Stimulated activated naive B cell treated with anti-CD40 and anti-IgM and Interleukin-4, amounts not matched to agents 10 μg/mL and 1 μg/mL and 100 μg/mL, for 72 hours (primary cell): ENCODE measurements at regions not wholly inside any gene's neighbourhood (a gene's known extent, or its start where the extent isn't known, plus 50 kb on each side); places are given as distances from the start of the nearest gene placed in this dataset.

Experiments
- ATAC-seq, 2 donors: fragments of 150-1000 bp; cut with Tn5 transposase; replicated peaks; 2 replicates each; pipeline ENCODE4 v1.10.0; 2021; ENCODE audit warnings: moderate library complexity in 1 of 2
- DNase-seq: peaks from one replicate; pipeline ENCODE4 v3.0.0; 2021
- H3K27ac Mint-ChIP-seq: one replicate; pipeline ENCODE4 v1.8.0; 2022; ENCODE audit warnings: mild to moderate bottlenecking, mixed read lengths
- H3K27me3 Mint-ChIP-seq, 2 donors: one replicate each; pipeline ENCODE4 v1.8.0; 2022; ENCODE audit warnings: mixed read lengths in 2 of 2
- H3K36me3 Mint-ChIP-seq, 2 donors: one replicate each; pipeline ENCODE4 v1.8.0; 2022; ENCODE audit warnings: mixed read lengths in 2 of 2, mild to moderate bottlenecking in 1 of 2
- H3K4me1 Mint-ChIP-seq, 2 donors: one replicate each; pipeline ENCODE4 v1.8.0; 2022; ENCODE audit warnings: mixed read lengths in 2 of 2, mild to moderate bottlenecking in 1 of 2
- H3K4me3 Mint-ChIP-seq, 2 donors: one replicate each; pipeline ENCODE4 v1.8.0; 2022; ENCODE audit warnings: mild to moderate bottlenecking in 2 of 2, mixed read lengths in 2 of 2, moderate library complexity in 1 of 2
- H3K9me3 Mint-ChIP-seq, 2 donors: one replicate each; pipeline ENCODE4 v1.8.0; 2022; ENCODE audit warnings: mixed read lengths in 2 of 2, mild to moderate bottlenecking in 1 of 2

DNA sequence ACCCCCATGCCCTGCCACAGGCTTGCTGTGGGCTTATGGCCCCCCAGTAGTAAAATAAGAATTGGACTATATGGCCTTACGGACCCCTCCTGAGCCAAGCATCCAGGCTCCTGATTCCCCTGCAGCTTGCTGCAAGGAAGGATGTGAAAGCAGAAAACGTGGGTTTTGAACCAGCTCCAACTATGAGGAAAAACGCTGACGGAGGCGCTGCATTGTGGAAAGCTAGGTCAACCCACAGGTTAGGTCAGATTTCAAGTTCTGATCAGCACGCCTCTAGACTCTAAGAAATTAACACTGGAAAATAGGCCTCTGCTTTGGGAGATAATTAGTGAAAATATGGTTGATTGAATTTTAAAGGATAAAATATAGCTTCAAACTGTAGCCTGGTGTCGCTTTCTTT is 195.4 kb upstream of the HES1 start:
- ATAC-seq: no peak

DNA sequence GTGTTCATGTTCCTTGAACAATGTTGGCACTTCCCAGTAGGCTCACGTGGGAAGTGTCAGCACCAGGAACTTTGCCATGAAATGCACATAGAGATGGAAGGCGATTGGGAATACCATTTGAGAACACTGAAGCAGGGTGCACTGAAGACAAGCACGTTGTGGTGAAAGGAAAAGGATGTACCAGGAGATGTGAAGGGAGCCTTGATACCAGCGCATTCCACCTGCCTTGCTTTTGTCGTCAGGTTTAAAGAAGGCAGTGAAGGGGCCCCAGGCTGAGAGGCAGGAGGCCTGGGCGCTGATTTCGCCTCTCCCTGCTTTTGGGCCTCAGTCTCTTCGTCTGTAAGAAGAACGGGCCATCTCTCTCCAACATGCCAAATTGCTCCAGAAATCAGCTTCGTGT is 194.5 kb upstream of the HES1 start:
- Mint-ChIP-seq H3K36me3 (no peaks in the 10 kb centered on the region), H3K27ac (no peak overlapping the region), H3K9me3 (no peaks in the 10 kb centered on the region), H3K27me3 (peaks cover 14 to 27% of the 10 kb centered on the region in 2 donors), H3K4me1 (peaks cover 0 to 2% of the 10 kb centered on the region in 2 donors), H3K4me3 (no peak overlapping the region)
- DNase-seq (no peak), ATAC-seq (no peak)

More for the DNA sequence above, 195.4 kb upstream of the HES1 start:
- Mint-ChIP-seq H3K9me3 (no peaks in the 10 kb centered on the region), H3K36me3 (no peaks in the 10 kb centered on the region), H3K4me1 (peaks cover 0 to 2% of the 10 kb centered on the region in 2 donors), H3K4me3 (no peak overlapping the region), H3K27ac (no peak overlapping the region), H3K27me3 (peaks cover 8 to 27% of the 10 kb centered on the region in 2 donors)
- no peak for DNase-seq

DNA sequence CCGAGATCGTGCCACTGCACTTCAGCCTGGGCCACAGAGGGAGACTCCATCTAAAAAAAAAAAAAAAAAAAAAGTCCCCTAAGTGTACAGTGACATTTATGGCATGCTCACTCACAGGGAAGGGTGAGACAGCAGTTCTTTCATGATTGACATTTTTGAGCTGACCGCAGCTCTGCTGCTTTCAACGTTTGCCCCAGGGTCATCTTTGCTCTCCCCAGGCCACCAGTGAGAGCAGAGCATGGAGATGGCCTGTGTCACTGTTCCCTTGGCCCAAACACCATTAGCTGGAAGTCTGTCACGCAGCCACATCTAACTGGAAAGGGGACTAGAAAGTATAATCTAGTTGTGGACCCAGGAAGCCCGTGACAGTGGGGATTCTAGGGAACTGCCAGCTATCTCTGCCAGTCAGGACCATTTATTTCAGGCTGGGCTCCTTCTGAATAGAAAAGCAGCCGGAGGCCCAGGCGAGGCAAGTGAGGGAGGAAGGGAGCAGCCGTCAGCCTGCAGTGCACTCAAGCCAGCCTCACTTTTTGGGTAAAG is 193.4 kb upstream of the HES1 start:
- ATAC-seq (peak in 1 of 2 donors; percentile 27), DNase-seq (no peak)
- H3K36me3 Mint-ChIP-seq: no peaks in the 10 kb centered on the region
- peaks cover 0 to 4% of the 10 kb centered on the region in 2 donors for H3K4me1 Mint-ChIP-seq
- H3K9me3 Mint-ChIP-seq: no peaks in the 10 kb centered on the region
- peaks cover 24 to 38% of the 10 kb centered on the region in 2 donors for H3K27me3 Mint-ChIP-seq
- H3K27ac Mint-ChIP-seq: no peak overlapping the region
- no peak overlapping the region for H3K4me3 Mint-ChIP-seq

DNA sequence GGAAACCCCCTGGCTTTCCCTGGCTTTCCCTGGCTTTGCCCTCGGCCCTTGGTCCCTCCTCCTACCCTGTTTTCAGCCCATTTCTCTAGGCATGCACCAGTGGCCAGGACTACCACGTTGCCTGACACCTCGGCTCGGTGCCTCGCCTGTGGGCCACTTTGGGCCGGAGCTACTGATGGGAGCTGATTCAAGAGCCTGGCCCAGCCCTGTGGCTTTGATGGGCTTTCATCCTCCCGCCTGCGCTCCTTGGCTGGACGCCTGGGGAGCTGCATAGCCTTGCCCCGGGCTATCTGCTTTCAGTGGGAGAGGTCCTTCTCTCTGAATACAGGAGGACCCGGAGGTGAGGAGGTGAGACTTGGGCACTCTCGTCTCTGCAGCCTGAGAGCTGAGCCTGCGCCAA is 192.7 kb upstream of the HES1 start:
- ATAC-seq (no peak), DNase-seq (no peak)
- H3K27ac Mint-ChIP-seq: no peak overlapping the region
- no peak overlapping the region for H3K4me3 Mint-ChIP-seq
- H3K36me3 Mint-ChIP-seq: no peaks in the 10 kb centered on the region
- H3K9me3 Mint-ChIP-seq: no peaks in the 10 kb centered on the region
- H3K27me3 Mint-ChIP-seq: peaks cover 25 to 38% of the 10 kb centered on the region in 2 donors
- peaks cover 0 to 4% of the 10 kb centered on the region in 2 donors for H3K4me1 Mint-ChIP-seq

DNA sequence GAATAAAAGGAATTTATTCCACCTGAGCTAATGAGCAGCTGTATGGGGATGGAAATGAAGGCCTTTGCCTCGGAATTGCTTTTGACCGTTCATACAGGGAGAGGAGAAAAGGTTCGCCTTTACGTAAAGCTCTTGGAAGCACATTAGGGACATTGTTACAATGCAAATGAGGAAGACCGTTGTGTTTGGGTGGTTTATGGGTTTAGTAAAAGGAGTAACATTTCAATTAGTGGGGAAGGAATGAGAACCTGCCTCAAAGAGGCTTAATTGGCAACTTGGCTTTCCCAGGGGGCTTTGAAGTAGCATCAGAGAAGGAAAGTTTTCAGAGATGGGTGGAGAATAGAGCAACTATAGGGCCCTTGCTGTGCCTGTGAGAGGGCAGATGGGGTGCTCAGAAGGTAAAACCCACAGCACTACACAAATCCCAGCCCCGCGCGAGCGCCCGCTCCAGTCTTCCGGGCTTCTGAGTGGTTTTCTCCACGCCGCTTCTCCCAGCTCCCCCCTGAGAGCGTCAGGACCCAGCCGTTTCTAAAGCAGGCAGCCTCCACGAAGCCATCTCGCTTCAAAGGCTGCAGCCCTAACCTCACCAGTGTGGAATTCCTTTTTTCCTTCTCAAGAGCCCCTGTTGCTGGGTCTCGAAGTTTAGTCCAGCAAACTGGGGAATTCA is 192.0 kb upstream of the HES1 start:
- DNase-seq (no peak), ATAC-seq (no peak)
- peaks cover 5 to 8% of the 10 kb centered on the region in 2 donors for H3K4me1 Mint-ChIP-seq
- peaks cover 30 to 40% of the 10 kb centered on the region in 2 donors for H3K27me3 Mint-ChIP-seq
- H3K27ac Mint-ChIP-seq: no peak overlapping the region
- H3K4me3 Mint-ChIP-seq: no peak overlapping the region
- H3K36me3 Mint-ChIP-seq: no peaks in the 10 kb centered on the region
- no peaks in the 10 kb centered on the region for H3K9me3 Mint-ChIP-seq

DNA sequence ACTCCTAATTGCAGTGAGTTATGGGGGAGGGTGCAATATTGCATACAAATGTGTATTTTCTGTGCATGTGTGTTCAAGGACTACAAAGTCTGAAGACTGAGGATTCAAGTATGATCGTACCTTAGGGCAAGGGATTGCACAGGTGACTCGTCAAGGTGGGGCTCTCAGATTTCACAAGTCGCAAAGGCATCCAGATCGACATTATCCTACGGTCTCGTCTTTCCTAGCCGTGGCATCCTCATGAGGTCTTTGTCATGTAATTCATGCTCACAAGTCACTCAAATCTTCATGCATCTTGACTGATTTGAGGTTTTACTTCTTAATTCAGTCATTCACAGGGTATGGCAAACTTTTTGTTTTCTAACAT is 191.4 kb upstream of the HES1 start:
- no peak overlapping the region for H3K4me3 Mint-ChIP-seq
- no peak overlapping the region for H3K27ac Mint-ChIP-seq
- H3K36me3 Mint-ChIP-seq: no peaks in the 10 kb centered on the region
- peaks cover 30 to 40% of the 10 kb centered on the region in 2 donors for H3K27me3 Mint-ChIP-seq
- no peaks in the 10 kb centered on the region for H3K9me3 Mint-ChIP-seq
- DNase-seq: no peak
- H3K4me1 Mint-ChIP-seq: peaks cover 5 to 8% of the 10 kb centered on the region in 2 donors
- ATAC-seq: no peak

DNA sequence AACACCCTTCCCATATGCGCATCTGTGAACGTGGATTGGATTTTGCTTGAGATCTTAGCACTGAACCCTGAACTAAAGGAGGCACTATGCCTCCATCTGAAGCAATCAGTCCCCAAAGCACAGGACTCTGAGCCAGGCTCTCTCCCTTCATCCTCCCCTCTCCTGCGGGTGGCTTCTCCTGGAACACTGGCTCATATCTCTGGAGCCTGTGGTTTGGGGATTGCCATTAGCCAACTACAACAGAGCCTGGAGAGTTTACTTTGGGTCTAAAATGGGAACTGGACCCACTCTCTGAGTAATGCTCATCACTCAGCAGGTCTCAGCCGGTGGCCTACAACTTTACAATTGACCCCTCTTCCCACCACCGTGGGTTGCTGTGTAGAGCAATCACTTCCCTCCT is 190.8 kb upstream of the HES1 start:
- DNase-seq (no peak), ATAC-seq (no peak)
- no peak overlapping the region for H3K4me3 Mint-ChIP-seq
- no peaks in the 10 kb centered on the region for H3K9me3 Mint-ChIP-seq
- peaks cover 5 to 8% of the 10 kb centered on the region in 2 donors for H3K4me1 Mint-ChIP-seq
- no peak overlapping the region for H3K27ac Mint-ChIP-seq
- H3K27me3 Mint-ChIP-seq: peaks cover 30 to 36% of the 10 kb centered on the region in 2 donors
- no peaks in the 10 kb centered on the region for H3K36me3 Mint-ChIP-seq

DNA sequence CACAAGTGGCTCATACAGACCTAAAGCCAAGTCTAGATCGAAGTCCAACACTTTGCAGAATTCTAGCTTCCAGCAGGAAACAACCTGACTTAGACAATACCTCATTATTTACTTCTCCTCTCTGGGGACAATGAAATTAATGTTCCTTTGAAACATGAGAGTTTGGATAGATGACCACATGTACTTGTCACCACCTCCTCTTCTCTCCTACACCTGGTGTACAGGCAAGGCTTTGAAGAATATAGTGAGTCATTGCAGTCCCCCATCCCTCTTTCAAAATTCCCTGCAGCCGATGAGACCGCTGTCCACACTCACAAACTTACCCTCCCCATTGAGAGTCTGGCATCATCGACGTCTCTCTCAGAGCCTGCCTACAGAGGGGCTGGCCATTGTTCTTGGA is 189.0 kb upstream of the HES1 start:
- Mint-ChIP-seq H3K4me3 (no peak overlapping the region), H3K27ac (no peak overlapping the region), H3K4me1 (peaks cover 5 to 8% of the 10 kb centered on the region in 2 donors), H3K36me3 (no peaks in the 10 kb centered on the region), H3K9me3 (no peaks in the 10 kb centered on the region), H3K27me3 (peaks cover 32 to 36% of the 10 kb centered on the region in 2 donors)
- ATAC-seq: no peak
- no peak for DNase-seq

DNA sequence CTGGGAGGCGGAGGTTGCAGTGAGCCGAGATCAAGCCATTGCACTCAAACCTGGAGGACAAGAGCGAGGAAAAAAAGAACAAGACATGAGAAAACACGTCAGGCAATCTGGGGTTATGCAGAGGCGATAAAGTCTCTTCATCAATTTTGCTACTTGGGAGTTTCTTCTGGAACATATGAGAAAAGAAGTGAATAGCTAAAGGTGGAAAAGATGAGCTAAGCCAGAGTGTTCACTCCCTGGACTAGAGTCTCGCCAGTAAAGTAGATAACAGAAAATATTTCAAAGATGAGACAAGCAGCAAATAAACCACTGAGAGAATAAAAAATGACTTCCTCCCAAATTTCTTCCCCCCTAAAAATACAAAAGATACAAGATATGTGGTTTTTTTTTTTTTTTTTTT is 188.4 kb upstream of the HES1 start:
- DNase-seq (no peak), ATAC-seq (no peak)
- Mint-ChIP-seq H3K9me3 (no peaks in the 10 kb centered on the region), H3K27ac (no peak overlapping the region), H3K4me3 (no peak overlapping the region), H3K36me3 (no peaks in the 10 kb centered on the region), H3K4me1 (peaks cover 5 to 8% of the 10 kb centered on the region in 2 donors), H3K27me3 (peaks cover 32 to 36% of the 10 kb centered on the region in 2 donors)

DNA sequence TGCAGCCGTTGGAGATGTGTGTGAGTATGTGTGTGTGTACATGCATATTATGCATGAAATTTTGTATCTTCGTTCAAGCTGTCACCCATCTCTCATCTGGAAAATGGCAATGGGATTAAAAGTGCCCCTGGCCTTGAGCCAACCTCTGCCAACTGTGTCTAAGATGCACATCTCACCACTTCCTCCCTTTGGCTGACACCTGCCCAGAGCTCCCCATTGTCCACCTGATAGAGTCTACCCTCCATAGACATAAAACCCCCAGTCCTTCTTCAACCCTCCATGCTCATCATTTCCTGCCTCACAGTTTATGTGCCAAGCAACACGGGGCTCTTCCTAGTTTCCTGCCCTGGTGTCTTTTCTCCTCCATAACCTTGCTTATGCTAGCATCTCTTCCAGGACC is 187.5 kb upstream of the HES1 start:
- H3K4me1 Mint-ChIP-seq: peaks cover 5 to 6% of the 10 kb centered on the region in 2 donors
- no peak for DNase-seq

DNA sequence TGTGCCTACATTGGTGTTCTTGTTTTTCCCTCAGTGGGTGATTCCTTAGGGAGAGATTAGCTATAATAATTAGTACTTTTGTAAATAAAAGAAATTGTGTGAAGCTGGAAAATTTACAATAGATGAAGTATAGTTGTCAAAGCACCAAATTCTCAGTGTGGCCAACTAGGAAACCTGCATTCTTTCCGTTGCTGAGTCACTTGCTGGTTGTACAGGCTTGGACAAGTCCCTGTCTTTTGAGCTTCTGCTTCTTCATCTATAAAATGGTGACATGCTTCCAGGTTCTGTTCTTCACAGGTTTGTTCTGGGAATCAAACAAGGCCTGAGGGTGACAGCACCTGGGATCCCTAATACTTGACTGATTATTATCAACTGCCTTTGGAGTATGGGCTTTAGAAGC is 184.1 kb upstream of the HES1 start:
- DNase-seq (no peak), ATAC-seq (no peak)
- Mint-ChIP-seq H3K27ac (no peak overlapping the region), H3K4me1 (peaks cover 5 to 6% of the 10 kb centered on the region in 2 donors), H3K9me3 (peaks cover 10 to 15% of the 10 kb centered on the region in 2 donors), H3K4me3 (no peak overlapping the region), H3K27me3 (peaks cover 35 to 43% of the 10 kb centered on the region in 2 donors), H3K36me3 (peaks cover 6 to 7% of the 10 kb centered on the region in 2 donors)

More for the DNA sequence above, 187.5 kb upstream of the HES1 start:
- H3K27me3 Mint-ChIP-seq: peaks cover 35 to 41% of the 10 kb centered on the region in 2 donors
- peaks cover 1 to 3% of the 10 kb centered on the region in 2 donors for H3K9me3 Mint-ChIP-seq
- no peak for ATAC-seq
- H3K4me3 Mint-ChIP-seq: no peak overlapping the region
- no peak overlapping the region for H3K27ac Mint-ChIP-seq
- peaks cover 0 to 1% of the 10 kb centered on the region in 2 donors for H3K36me3 Mint-ChIP-seq

DNA sequence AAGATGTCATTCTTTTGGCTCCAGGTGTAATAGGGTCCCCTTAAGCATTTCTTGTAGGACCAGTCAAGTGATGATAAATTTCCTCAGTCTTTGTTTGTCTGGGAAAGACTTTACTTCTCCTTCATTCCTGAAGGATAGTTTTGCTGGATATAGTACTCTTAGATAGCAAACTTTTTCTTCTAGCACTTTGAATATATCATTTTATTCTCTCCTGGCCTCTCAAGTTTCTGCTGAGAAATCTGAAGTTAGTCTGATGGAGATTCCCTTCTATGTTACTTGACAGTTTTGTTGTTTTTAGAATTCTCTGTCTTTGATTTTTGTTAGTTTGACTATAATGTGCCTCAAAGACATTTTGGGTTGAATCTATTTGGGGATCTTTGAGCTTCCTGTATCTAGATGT is 181.2 kb upstream of the HES1 start:
- Mint-ChIP-seq H3K27ac (no peak overlapping the region), H3K9me3 (peaks cover 10 to 15% of the 10 kb centered on the region in 2 donors), H3K4me3 (no peak overlapping the region), H3K36me3 (peaks cover 7% of the 10 kb centered on the region in 2 donors), H3K27me3 (peaks cover 36 to 51% of the 10 kb centered on the region in 2 donors), H3K4me1 (no peaks in the 10 kb centered on the region)
- no peak for DNase-seq
- no peak for ATAC-seq

DNA sequence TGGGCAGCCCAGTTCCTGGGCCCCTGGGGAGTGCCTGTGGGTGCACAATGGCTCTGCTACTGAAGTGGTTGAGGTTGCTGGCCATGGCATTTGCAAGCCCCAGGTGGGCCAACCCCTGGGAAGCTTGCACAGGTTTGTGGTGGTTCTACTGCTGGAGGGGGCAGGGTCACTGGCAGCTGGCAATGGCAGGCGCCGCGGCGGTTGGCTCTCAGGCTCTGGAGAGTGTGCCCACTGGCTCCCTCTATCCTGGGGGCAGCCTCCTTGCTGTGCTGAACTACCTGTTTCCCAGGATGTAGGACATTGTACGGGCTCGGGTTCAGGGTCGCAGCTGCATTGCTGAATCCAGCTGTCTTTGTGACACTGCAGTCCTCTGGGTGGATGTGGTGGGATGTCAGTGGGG is 180.2 kb upstream of the HES1 start:
- Mint-ChIP-seq H3K27ac (no peak overlapping the region), H3K9me3 (peaks cover 10 to 15% of the 10 kb centered on the region in 2 donors), H3K36me3 (peaks cover 7% of the 10 kb centered on the region in 2 donors), H3K4me3 (no peak overlapping the region), H3K27me3 (peaks cover 45 to 61% of the 10 kb centered on the region in 2 donors), H3K4me1 (no peaks in the 10 kb centered on the region)
- ATAC-seq (no peak), DNase-seq (no peak)

DNA sequence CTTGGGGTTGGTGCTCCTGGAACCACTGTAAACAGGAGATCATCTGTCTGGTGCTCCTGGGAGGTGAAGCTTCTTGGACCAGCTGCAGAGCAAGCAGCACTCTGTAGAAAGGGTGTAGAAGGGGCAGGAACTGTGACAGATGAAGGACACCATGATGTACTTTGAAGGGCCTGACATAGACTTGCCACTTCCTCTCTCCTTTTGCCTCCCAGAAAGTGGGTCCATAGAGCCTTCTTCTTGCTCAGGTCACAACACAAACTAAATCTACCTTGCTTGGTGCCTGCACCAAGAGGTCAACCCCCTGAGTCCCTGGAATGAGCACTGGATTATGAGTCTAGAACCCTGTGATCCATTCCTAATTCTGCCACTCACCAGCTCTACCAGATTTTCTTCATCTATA is 176.1 kb upstream of the HES1 start:
- no peak for DNase-seq
- Mint-ChIP-seq H3K9me3 (peaks cover 2% of the 10 kb centered on the region in 2 donors), H3K27ac (no peak overlapping the region), H3K4me1 (peaks cover 1 to 6% of the 10 kb centered on the region in 2 donors), H3K27me3 (peaks cover 55 to 69% of the 10 kb centered on the region in 2 donors), H3K36me3 (peaks cover under 1 to 1% of the 10 kb centered on the region in 2 donors), H3K4me3 (no peak overlapping the region)
- no peak for ATAC-seq
